GM23338 (cell line): ENCODE measurements at regions not wholly inside any gene's neighbourhood (a gene's known extent, or its start where the extent isn't known, plus 50 kb on each side); places are given as distances from the start of the nearest gene placed in this dataset.

Experiments
- CTCF ChIP-seq, 2 experiments: fragments of 200-600 bp in 1 of 2; sonication (generic) in 1 of 2; conservative IDR thresholded peaks; 2 replicates each; pipeline versions ENCODE4 v1.5.1 to v1.6.1; 2016 to 2017; ENCODE audit warnings: antibody characterized with exemption in 2 of 2, low read depth in 2 of 2, mild to moderate bottlenecking in 2 of 2, moderate library complexity in 1 of 2
- ETS1 ChIP-seq: IDR thresholded peaks from 2 replicates; pipeline ENCODE4 v1.6.1; 2016; ENCODE audit warnings: antibody characterized with exemption
- EZH2 ChIP-seq: fragments of 200-600 bp; sonication (generic); IDR thresholded peaks from one replicate; pipeline ENCODE4 v1.8.0; 2017; ENCODE audit warnings: antibody characterized with exemption, mild to moderate bottlenecking, low read depth; ENCODE audit not compliant: unreplicated experiment
- EZH2phosphoT487 ChIP-seq: fragments of 200-600 bp; sonication (generic); IDR thresholded peaks from one replicate; pipeline ENCODE4 v1.8.1; 2018; ENCODE audit warnings: antibody characterized with exemption; ENCODE audit not compliant: unreplicated experiment
- JUNB ChIP-seq: IDR thresholded peaks from one replicate; pipeline ENCODE4 v1.6.1; 2016; ENCODE audit warnings: antibody characterized with exemption; ENCODE audit not compliant: unreplicated experiment
- NANOG ChIP-seq: IDR thresholded peaks from 2 replicates; pipeline ENCODE4 v1.6.1; 2016; ENCODE audit warnings: antibody characterized with exemption, borderline replicate concordance
- POLR2AphosphoS5 ChIP-seq: IDR thresholded peaks from 2 replicates; pipeline ENCODE4 v1.6.1; 2016; ENCODE audit warnings: antibody characterized with exemption, low read depth
- REST ChIP-seq: IDR thresholded peaks from one replicate; pipeline ENCODE4 v1.6.1; 2018; ENCODE audit warnings: antibody characterized with exemption; ENCODE audit not compliant: unreplicated experiment

GRCh38 chr4:136811496-136812077, 720.7 kb downstream of the PCDH18 start:
- TF ChIP-seq JUNB (no peak), CTCF (conservative IDR thresholded peaks at IDR 0.05; ENCODE audit: low read depth in 2 of 2) (no peak), POLR2AphosphoS5 (no peak), EZH2 (no peak), EZH2phosphoT487 (no peak), REST (no peak), ETS1 (no peak), NANOG (no peak)
